ENCODE measurements at regions not wholly inside any gene's neighbourhood (a gene's known extent, or its start where the extent isn't known, plus 50 kb on each side); places are given as distances from the start of the nearest gene placed in this dataset.
"Not testable (repeated sequence)": the region's sequence is repeated elsewhere in the genome, so short reads cannot be mapped to it uniquely, and the experiment has no call there.

DNA sequence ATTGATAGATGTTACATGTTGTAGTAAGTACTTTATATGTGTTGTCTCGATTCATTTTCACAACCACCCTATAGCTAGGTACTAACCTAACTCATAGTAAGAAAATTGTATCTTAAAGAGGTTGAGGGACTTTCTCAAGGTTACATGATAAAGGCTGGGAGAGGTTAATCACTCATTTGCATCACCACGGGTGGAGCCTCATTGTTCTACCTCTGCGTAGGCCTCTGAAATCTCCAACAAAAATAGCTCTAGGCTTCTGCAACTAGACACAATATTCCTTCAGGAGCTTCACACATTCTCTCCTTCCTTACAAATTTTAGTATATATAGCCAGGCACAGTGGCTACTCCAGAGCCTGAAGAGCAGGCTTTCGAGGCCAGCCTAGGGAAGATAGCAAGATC is 408.9 kb upstream of the ANO5 start:
- Histone ChIP-seq H3K27ac (no peak overlapping the region), H3K36me3 (no peaks in the 10 kb centered on the region), H3K27me3 (no peaks in the 10 kb centered on the region), H3K4me3 (no peak overlapping the region), H3K9me3 (no peaks in the 10 kb centered on the region), H3K4me1 (no peaks in the 10 kb centered on the region)
- ATAC-seq = no peak
- 57 to 72% methylated on average over 3 to 4 of the region's 4 CpGs for WGBS, 2 donors (ENCODE audit: low coverage in 1 of 2)
- no peak for TF ChIP-seq EP300 (IDR thresholded peaks at IDR 0.05)
- TF ChIP-seq, protein P1, sequence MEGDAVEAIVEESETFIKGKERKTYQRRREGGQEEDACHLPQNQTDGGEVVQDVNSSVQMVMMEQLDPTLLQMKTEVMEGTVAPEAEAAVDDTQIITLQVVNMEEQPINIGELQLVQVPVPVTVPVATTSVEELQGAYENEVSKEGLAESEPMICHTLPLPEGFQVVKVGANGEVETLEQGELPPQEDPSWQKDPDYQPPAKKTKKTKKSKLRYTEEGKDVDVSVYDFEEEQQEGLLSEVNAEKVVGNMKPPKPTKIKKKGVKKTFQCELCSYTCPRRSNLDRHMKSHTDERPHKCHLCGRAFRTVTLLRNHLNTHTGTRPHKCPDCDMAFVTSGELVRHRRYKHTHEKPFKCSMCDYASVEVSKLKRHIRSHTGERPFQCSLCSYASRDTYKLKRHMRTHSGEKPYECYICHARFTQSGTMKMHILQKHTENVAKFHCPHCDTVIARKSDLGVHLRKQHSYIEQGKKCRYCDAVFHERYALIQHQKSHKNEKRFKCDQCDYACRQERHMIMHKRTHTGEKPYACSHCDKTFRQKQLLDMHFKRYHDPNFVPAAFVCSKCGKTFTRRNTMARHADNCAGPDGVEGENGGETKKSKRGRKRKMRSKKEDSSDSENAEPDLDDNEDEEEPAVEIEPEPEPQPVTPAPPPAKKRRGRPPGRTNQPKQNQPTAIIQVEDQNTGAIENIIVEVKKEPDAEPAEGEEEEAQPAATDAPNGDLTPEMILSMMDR (IDR thresholded peaks at IDR 0.05) = no peak
- TF ChIP-seq POLR2AphosphoS5 (IDR thresholded peaks at IDR 0.05) = no peak
- TF ChIP-seq POLR2A (IDR thresholded peaks at IDR 0.05) = no peak

DNA sequence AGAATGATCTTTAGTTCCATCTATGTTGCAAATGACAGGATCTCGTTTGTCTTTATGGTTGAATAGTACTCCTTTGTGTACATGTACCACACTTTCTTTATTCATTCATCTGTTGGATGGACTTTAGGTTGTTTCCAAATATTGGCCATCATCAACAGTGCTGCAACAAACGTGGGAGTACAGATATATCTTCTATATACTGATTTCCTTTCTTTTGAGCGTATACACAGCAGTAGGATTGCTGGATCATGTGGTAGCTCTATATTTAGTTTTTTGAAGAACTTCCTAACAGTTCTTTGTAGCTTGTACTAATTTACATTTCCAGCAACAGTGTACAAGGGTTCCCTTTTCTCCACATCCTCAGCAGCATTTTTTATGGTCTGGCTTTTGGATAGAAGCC is 407.5 kb upstream of the ANO5 start:
- Histone ChIP-seq H3K4me3 (no peak overlapping the region), H3K4me1 (no peaks in the 10 kb centered on the region), H3K9me3 (peaks cover 0 to 7% (median 0%) of the 10 kb centered on the region in 3 donors), H3K27ac (no peak overlapping the region), H3K36me3 (no peaks in the 10 kb centered on the region), H3K27me3 (no peaks in the 10 kb centered on the region)
- ATAC-seq = no peak
- 49 to 53% methylated on average over 3 of the region's 3 CpGs for WGBS, 2 donors (ENCODE audit: low coverage in 1 of 2)
- TF ChIP-seq POLR2AphosphoS5 (IDR thresholded peaks at IDR 0.05) = no peak
- TF ChIP-seq, protein P1 (IDR thresholded peaks at IDR 0.05) = no peak

- Histone ChIP-seq H3K4me3 (no peak overlapping the region), H3K27me3 (no peaks in the 10 kb centered on the region), H3K36me3 (no peaks in the 10 kb centered on the region), H3K9me3 (peaks cover 0 to 4% (median 0%) of the 10 kb centered on the region in 3 donors), H3K4me1 (no peaks in the 10 kb centered on the region), H3K27ac (no peak overlapping the region)
- TF ChIP-seq POLR2AphosphoS5 (IDR thresholded peaks at IDR 0.05) (no peak), POLR2A (IDR thresholded peaks at IDR 0.05) (no peak), EP300 (IDR thresholded peaks at IDR 0.05) (no peak)
- TF ChIP-seq, protein P1 (IDR thresholded peaks at IDR 0.05) = no peak
- ATAC-seq = no peak
- WGBS, 2 donors (ENCODE audit: low coverage in 1 of 2) = 100% methylated on average over 1 to 2 of the region's 2 CpGs
Observed at GRCh38 chr11:21794306-21794705, 398.6 kb upstream of the ANO5 start.

- no peaks in the 10 kb centered on the region for H3K27me3 ChIP-seq
- WGBS, 2 donors (ENCODE audit: low coverage in 1 of 2) = 42 to 63% methylated on average over 2 of the region's 2 CpGs
- TF ChIP-seq, protein P1 (IDR thresholded peaks at IDR 0.05) = no peak
- TF ChIP-seq POLR2A (IDR thresholded peaks at IDR 0.05) (no peak), EP300 (IDR thresholded peaks at IDR 0.05) (no peak), POLR2AphosphoS5 (IDR thresholded peaks at IDR 0.05) (no peak)
- H3K9me3 ChIP-seq = no peaks in the 10 kb centered on the region
- no peak for ATAC-seq
- H3K36me3 ChIP-seq = no peaks in the 10 kb centered on the region
- H3K27ac ChIP-seq = no peak overlapping the region
- no peak overlapping the region for H3K4me3 ChIP-seq
- no peaks in the 10 kb centered on the region for H3K4me1 ChIP-seq
Observed at GRCh38 chr11:21798216-21798615, 394.7 kb upstream of the ANO5 start.

DNA sequence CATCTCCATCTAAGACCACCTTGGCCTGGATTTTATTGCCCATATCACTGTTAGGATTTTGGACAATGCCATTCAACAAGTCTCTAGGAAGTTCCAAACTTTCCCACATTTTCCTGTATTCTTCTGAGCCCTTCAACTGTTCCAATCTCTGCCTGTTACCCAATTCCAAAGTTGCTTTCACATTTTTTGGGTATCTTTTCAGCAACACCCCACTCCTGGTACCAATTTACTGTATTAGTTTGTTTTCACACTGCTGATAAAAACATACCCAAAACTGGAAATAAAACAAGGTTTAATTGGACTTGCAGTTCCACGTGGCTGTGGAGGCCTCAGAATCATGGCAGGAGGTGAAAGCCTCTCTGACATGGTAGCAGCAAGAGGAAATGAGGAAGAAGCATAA is 388.4 kb upstream of the ANO5 start:
- H3K4me1 ChIP-seq, H3K4me3 ChIP-seq, H3K27ac ChIP-seq, ATAC-seq, H3K27me3 ChIP-seq, H3K36me3 ChIP-seq: not testable (repeated sequence)
- 63 to 83% methylated on average over 1 of the region's 1 CpG for WGBS, 2 donors (ENCODE audit: low coverage in 1 of 2)
- H3K9me3 ChIP-seq = peaks cover 0 to 18% (median 0%) of the 10 kb centered on the region in 3 donors

DNA sequence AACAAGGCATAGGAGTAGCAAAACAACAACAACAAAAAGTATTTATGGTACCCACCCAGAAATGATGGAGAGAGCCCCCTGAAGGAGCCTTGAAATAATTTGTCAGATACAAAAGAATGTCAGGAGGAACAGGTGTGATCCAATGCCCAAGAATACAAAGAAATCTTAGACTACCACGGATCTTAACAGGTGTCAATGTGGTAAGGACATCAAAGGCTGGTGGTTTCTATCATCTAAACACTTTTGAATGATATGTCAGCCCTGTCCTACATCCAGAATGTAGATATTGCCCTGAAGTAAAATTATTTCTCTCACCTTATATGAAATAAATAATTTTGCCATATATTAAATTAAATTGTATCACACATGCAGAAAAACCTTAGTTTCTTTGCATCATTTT is 386.4 kb upstream of the ANO5 start:
- peaks cover 0 to 18% (median 0%) of the 10 kb centered on the region in 3 donors for H3K9me3 ChIP-seq
- H3K27me3 ChIP-seq = no peaks in the 10 kb centered on the region
- ATAC-seq = no peak
- H3K4me3 ChIP-seq = no peak overlapping the region
- no peak overlapping the region for H3K27ac ChIP-seq
- H3K36me3 ChIP-seq = no peaks in the 10 kb centered on the region
- no peaks in the 10 kb centered on the region for H3K4me1 ChIP-seq
- 57 to 69% methylated on average over 1 of the region's 1 CpG for WGBS, 2 donors (ENCODE audit: low coverage in 1 of 2)
- TF ChIP-seq POLR2AphosphoS5 (IDR thresholded peaks at IDR 0.05) (no peak), POLR2A (IDR thresholded peaks at IDR 0.05) (no peak), EP300 (IDR thresholded peaks at IDR 0.05) (no peak)
- TF ChIP-seq, protein P1 (IDR thresholded peaks at IDR 0.05) = no peak
